HG03565 (cell line): ENCODE measurements at regions not wholly inside any gene's neighbourhood (a gene's known extent, or its start where the extent isn't known, plus 50 kb on each side); places are given as distances from the start of the nearest gene placed in this dataset.
"Not testable (repeated sequence)": the region's sequence is repeated elsewhere in the genome, so short reads cannot be mapped to it uniquely, and the experiment has no call there.

Experiments
- ATAC-seq: cut with Tn5 transposase; IDR thresholded peaks from one replicate; pipeline ENCODE4 v1.9.1; 2021; ENCODE audit warnings: mild to moderate bottlenecking, moderate library complexity; ENCODE audit not compliant: unreplicated experiment

GRCh38 chrX:43345166-43345565 is 310.9 kb upstream of the MAOA start:
- no peak for ATAC-seq

GRCh38 chrX:43349363-43349762 is 306.7 kb upstream of the MAOA start:
- ATAC-seq, result peak; percentile 51

GRCh38 chrX:43350935-43351334 is 305.2 kb upstream of the MAOA start:
- ATAC-seq, result no peak

GRCh38 chrX:43357741-43358140 is 298.4 kb upstream of the MAOA start:
- ATAC-seq, result no peak

GRCh38 chrX:43373032-43373431 is 283.1 kb upstream of the MAOA start:
- no peak for ATAC-seq

GRCh38 chrX:43375136-43375535 is 281.0 kb upstream of the MAOA start:
- no peak for ATAC-seq

- ATAC-seq, result no peak
These were observed 275.4 kb upstream of the MAOA start for GRCh38 chrX:43380704-43381103.

- no peak for ATAC-seq
These were observed 269.2 kb upstream of the MAOA start for GRCh38 chrX:43386875-43387274.

GRCh38 chrX:43405191-43405590 is 250.9 kb upstream of the MAOA start:
- no peak for ATAC-seq

GRCh38 chrX:43423876-43424275 is 232.2 kb upstream of the MAOA start:
- ATAC-seq, result no peak

- no peak for ATAC-seq
These were observed 219.6 kb upstream of the MAOA start for GRCh38 chrX:43436517-43436916.

GRCh38 chrX:43446752-43447151 is 209.3 kb upstream of the MAOA start:
- ATAC-seq, result no peak

- ATAC-seq, result no peak
These were observed 207.4 kb upstream of the MAOA start for GRCh38 chrX:43448688-43449087.

- no peak for ATAC-seq
These were observed 205.7 kb upstream of the MAOA start for GRCh38 chrX:43450355-43450754.

- not testable (repeated sequence) for ATAC-seq
These were observed 204.0 kb upstream of the MAOA start for GRCh38 chrX:43451976-43452686.

- ATAC-seq, result no peak
These were observed 200.0 kb upstream of the MAOA start for GRCh38 chrX:43456063-43456462.

GRCh38 chrX:43456906-43457305 is 199.2 kb upstream of the MAOA start:
- ATAC-seq, result no peak

- ATAC-seq, result no peak
These were observed 188.4 kb upstream of the MAOA start for GRCh38 chrX:43467608-43468234.

- no peak for ATAC-seq
These were observed 186.6 kb upstream of the MAOA start for GRCh38 chrX:43469391-43470054.

- no peak for ATAC-seq
These were observed 181.8 kb upstream of the MAOA start for GRCh38 chrX:43474321-43474720.

- ATAC-seq, result no peak
These were observed 177.0 kb upstream of the MAOA start for GRCh38 chrX:43479070-43479469.

- no peak for ATAC-seq
These were observed 176.2 kb upstream of the MAOA start for GRCh38 chrX:43479850-43480249.
